ENCODE measurements at regions not wholly inside any gene's neighbourhood (a gene's known extent, or its start where the extent isn't known, plus 50 kb on each side); places are given as distances from the start of the nearest gene placed in this dataset.

DNA sequence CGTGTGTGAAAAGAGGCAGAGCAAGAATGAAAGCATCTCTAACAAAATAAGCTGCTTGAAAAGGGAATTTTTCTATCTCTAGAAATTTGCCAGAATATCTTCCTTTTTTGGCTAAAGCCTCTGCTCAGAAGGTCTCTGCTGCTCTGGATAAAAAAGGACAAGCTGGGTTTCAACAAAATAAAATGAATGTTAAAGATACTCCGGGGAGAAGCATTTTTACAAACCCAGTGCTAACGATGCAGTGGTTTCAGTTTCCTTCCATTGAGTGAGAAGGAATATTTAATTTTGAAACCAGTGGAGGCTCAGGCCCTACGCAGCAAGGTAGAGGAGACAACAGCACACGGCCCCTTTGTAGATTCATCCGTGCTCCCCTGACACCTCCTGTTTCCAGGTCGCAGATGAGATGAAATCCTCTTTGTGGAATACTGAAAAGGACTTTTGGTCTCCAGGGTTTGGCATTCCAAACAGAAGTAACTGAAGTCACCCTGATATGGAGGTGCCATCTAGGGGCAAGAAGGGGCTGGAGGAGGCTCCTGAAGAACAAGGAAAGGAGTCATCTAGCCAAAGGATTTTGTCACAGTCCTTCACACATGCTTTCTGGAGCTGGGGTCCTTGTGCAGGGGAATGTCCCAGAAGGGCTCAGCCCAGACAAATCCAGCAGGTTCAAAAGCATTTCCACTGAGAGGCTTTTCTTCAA lies 65.7 kb upstream of the SYT6 start:
- DNase-seq: no peak

DNA sequence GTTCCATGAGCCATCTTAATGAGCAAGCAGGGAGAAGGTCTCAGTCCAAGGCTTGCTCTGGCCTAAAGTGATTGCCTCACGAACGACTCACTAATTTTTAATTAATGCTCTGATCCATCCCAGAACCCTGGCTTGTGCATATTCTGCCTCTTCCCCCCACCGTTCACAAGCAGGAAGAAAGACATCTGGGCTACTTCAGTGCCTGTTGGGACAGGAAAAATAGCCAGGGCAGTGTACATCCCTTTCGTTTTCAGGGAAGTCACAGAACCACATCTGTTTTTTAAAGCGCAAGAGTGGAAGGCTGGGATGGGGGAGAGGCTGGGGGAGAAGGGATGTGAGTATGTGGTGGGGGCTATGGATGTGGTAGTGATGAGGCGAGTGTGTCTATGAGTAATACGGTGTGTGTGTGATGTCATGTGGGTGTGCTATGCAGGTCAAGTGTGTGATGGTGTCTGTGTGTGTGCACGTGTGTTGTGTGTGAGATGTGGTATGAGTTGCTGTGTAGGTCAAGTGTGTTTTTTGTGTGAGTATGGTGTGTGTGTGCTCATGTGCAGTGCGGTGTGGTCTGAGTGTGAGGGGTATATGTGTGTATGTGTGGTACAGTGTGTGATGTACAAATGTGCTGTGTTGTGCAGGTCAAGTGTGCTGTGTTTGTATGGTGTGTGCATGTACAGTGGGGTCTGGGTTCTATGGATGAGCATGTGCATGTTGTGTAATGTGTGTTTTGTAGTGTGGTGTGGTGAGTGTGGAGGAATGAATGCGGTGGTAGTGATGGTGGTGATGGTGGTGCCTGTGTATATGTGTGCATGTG lies 64.9 kb upstream of the SYT6 start:
- DNase-seq: no peak

DNA sequence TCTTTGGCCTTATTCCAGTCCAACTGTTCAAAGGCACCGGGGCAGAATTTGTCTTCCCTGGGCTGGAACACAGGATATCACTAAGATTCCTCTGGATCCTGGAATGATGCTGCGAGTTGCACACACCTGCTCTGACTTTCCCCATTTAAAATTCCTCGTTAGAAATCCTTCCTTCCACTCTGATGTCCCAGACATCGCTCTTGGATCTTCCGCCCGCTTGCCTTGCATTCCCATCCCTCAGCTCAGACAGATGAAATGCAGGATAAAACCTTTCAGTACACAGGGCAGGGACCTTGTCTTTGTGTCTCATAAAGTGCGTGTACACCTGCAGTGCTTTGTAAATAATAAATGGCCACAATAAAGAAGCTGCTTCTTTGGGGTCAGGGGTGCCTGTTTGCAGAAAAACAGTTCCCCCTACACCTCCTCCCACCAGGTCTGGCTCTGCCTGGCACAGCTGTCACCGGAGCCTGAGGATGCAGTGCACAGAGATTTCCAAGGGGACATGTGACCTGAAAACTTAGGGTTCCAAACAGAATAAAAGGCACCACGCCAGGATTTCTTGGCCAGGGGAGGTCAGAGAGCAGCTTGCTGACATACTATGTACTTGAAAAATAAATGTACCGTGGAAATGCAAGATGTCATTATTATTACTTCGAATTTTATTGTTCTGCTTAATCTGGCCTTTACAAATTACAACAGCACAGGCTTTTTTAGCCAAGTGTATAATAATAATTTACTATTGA lies 62.9 kb upstream of the SYT6 start:
- no peak for DNase-seq

DNA sequence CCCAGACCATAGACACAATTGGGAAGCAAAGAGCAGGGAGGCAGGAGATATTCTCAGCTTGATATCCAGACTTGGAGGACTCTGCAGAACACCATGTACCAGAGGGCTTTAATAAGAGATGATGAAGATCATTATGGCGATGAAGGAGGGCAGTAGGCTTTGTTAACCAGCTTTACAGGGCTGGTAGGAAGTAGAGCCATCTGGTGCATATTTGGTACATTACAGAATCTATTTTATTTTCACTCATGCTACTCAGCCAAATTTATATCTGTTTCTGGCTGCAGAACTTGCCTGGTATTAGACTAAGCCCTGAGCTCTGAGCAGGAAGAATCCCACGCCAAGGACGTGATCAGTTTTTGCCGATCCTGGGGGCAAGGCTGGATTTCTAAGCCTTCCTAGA lies 61.8 kb upstream of the SYT6 start:
- DNase-seq: no peak

DNA sequence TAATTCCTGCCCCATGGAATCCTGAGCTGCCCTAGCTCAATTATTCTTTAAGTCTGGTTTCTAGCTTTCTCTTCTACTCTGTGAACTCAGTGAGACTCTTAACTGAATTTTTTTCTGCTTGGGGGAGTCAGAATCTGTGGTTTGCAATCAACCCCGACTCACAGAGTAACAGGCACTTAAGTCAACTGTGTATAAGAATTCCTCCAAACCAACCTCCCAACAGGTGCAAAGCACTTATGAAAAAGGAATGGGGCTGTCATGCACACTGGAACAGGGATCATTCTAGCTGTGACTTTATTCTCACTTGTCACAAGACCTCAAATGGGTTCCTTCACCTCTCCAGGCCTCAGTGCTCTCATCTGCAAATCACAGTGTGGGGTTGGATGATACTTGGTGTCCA lies 60.3 kb upstream of the SYT6 start:
- no peak for DNase-seq

DNA sequence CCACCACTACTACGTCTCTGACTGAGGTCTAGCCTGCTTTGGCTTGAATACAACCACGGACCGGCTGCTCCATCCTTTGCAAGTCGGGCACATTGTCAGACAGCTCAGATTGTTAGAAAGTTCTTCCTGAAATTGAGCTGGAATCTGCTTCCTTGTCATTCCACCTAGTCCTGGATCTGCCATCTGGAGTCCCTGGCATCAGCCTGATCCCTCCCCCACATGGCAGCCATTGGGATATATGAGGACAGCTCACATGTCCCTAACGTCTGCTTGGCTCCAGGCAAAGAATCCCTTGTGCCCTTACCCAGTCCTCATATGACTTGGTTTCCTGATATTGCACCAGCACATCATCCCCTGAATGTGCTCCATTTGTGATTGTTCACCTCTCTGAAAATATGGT lies 56.3 kb upstream of the SYT6 start:
- DNase-seq: no peak

DNA sequence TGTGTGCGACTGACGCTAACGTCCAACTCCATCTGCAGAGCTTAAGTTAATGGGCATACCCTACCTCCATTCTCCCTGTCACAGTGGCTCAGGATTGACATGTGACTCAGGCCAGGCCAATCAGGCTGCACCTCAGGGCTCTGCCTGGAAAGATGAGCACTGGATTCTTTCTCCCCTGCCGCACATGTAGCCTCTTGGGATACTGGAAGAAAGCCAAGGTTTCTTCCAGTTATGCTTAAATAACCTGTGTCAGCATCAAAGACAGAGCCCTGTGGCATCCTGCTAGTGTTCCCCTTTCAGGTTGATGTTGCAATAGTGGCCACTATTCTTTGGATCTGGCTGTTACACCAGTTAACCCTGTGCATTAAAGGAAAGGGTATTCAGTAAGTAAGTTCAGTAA lies 55.0 kb upstream of the SYT6 start:
- DNase-seq: no peak

DNA sequence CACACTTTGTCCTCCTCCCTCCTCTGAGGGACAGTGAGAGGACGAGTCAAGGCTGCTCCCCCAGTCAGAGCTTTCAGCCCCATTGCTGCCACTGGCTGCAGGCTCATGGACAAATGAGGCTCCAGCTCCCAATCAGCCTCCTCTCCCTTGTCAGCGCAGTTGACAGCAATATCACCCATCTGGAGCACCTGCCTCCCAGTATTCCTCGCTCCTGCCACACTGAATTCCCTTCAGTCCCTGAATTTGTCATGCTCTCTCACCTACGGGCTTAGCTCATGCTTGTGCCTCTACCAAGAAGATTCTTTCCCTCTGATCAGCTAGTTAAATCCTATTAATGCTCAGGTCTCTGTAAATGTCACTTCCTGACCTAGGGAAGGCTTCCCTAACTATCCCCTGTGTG lies 54.4 kb upstream of the SYT6 start:
- DNase-seq: no peak

DNA sequence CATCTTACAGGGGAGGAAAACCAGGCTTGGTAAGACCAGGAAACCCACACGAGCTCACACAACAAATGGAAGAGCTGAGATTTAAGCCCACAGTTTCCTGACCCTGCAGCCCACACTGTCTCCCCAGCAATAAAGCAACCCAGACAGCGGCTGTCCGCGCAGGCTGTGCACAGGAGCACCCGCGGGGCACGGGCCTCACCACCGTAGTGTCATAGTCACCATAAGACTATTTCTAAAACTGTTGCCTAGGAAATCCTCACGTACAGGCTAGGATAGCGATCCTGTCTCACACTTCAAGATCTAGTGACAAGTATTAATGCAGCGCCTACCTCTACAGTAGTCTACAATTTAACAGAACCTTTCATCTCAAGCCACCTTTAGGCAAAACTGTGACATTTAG lies 54.0 kb upstream of the SYT6 start:
- DNase-seq: no peak

DNA sequence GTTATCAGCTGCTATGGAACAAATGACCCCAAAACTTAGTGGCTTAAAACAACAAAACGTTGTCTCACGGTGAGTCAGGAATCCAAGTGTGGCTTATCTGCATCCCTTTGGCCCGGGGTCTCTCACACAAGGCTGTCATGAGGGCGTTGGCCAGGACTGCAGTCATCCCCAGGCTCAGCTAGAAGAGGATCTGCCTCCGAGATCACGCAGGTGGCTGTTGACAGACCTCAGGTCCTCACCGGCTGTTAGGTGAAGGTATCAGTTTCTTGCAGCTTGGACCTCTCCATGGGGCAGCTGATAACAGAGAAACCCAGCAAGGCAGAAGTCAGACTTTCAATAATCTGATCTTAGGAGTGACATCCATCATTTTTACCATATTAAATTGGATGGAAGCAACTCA lies 52.7 kb upstream of the SYT6 start:
- no peak for DNase-seq

DNA sequence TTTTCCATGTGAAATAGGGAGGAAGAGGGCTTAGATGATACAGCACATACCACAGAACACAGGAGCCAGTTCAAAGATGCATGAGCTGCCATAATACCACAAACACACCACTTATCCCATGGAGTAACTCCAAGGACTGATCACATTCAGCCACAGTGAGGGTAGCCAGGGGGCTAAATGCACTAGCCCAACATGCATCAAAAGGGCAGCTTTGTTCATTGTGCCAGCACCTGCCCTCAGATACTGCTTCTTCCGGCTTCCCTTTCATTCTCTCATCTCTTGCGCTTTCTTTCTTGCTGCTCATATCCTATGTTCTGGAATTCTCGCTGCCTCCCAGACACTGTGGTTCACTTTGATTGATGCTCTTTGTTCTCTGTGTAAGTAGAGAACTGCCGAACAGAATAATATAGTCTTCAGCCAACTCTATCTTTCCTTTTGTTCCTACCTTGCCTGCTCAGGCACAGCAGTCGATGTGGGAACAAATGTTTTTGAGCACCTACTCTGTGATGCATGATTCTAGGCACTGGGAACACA lies 50.0 kb upstream of the SYT6 start:
- DNase-seq: no peak
